Glutamatergic neuron (in vitro differentiated cells): ENCODE measurements at regions not wholly inside any gene's neighbourhood (a gene's known extent, or its start where the extent isn't known, plus 50 kb on each side); places are given as distances from the start of the nearest gene placed in this dataset.

Source experiments
- DNase-seq: peaks from one replicate; pipeline ENCODE4 v3.0.0; 2022
- H3K27ac Mint-ChIP-seq: one replicate; pipeline ENCODE4 v1.8.0; 2020; ENCODE audit warnings: mild to moderate bottlenecking, mixed read lengths, inconsistent platforms; ENCODE audit not compliant: unreplicated experiment
- H3K27me3 Mint-ChIP-seq: one replicate; pipeline ENCODE4 v1.8.0; 2020; ENCODE audit warnings: mild to moderate bottlenecking, moderate library complexity, mixed read lengths, inconsistent platforms; ENCODE audit not compliant: unreplicated experiment
- H3K36me3 Mint-ChIP-seq: one replicate; pipeline ENCODE4 v1.8.0; 2020; ENCODE audit warnings: mild to moderate bottlenecking, mixed read lengths, inconsistent platforms; ENCODE audit not compliant: unreplicated experiment
- H3K4me1 Mint-ChIP-seq: one replicate; pipeline ENCODE4 v1.8.0; 2020; ENCODE audit warnings: mild to moderate bottlenecking, low read depth, mixed read lengths, inconsistent platforms; ENCODE audit not compliant: unreplicated experiment
- H3K4me3 Mint-ChIP-seq: one replicate; pipeline ENCODE4 v1.8.0; 2020; ENCODE audit warnings: mild to moderate bottlenecking, mixed read lengths, inconsistent platforms; ENCODE audit not compliant: unreplicated experiment
- H3K9me3 Mint-ChIP-seq: one replicate; pipeline ENCODE4 v1.8.0; 2020; ENCODE audit warnings: mild to moderate bottlenecking, moderate library complexity, mixed read lengths, inconsistent platforms; ENCODE audit not compliant: unreplicated experiment
- CTCF ChIP-seq: fragments of 200-600 bp; sonication (generic); IDR thresholded peaks from one replicate; pipeline ENCODE4 v1.5.0; 2021; ENCODE audit not compliant: partially characterized antibody, unreplicated experiment

DNA sequence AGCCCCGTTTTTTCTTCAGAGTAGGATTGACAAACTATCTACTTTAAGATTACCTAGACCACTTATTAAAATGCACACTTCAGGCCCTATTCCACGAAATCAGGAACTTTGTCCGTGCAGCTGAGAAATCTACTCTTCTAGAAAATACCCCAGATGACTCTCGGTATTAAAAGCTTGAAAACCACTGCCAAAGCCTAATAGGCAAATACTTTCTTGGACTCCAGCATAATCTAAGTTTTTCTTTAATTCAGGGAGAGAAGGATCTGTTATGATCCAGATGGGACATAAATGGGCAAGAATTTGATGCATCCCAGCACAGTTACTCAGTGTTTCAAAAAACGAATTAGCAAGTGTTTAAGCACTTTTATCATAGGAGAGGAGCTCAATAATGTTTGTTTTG, 94.5 kb downstream of the TMX1 start:
- no peak overlapping the region for H3K4me3 Mint-ChIP-seq
- TF ChIP-seq CTCF: no peak
- H3K27ac Mint-ChIP-seq: no peak overlapping the region
- no peaks in the 10 kb centered on the region for H3K27me3 Mint-ChIP-seq
- DNase-seq: no peak
- H3K4me1 Mint-ChIP-seq: peaks cover 4% of the 10 kb centered on the region
- no peaks in the 10 kb centered on the region for H3K36me3 Mint-ChIP-seq
- H3K9me3 Mint-ChIP-seq: peaks cover 2% of the 10 kb centered on the region

- H3K36me3 Mint-ChIP-seq: no peaks in the 10 kb centered on the region
- no peak overlapping the region for H3K4me3 Mint-ChIP-seq
- DNase-seq: no peak
- TF ChIP-seq CTCF: no peak
- H3K27me3 Mint-ChIP-seq: no peaks in the 10 kb centered on the region
- H3K27ac Mint-ChIP-seq: no peak overlapping the region
- H3K9me3 Mint-ChIP-seq: peaks cover 2% of the 10 kb centered on the region
- H3K4me1 Mint-ChIP-seq: peaks cover 4% of the 10 kb centered on the region
Observed at GRCh38 chr14:51335531-51335930, 95.5 kb downstream of the TMX1 start.

- no peak overlapping the region for H3K4me3 Mint-ChIP-seq
- no peaks in the 10 kb centered on the region for H3K36me3 Mint-ChIP-seq
- peaks cover 4% of the 10 kb centered on the region for H3K4me1 Mint-ChIP-seq
- H3K27ac Mint-ChIP-seq: no peak overlapping the region
- no peak for TF ChIP-seq CTCF
- H3K27me3 Mint-ChIP-seq: no peaks in the 10 kb centered on the region
- H3K9me3 Mint-ChIP-seq: peaks cover 2% of the 10 kb centered on the region
- no peak for DNase-seq
Observed at GRCh38 chr14:51335961-51336723, 96.1 kb downstream of the TMX1 start.

- no peak overlapping the region for H3K27ac Mint-ChIP-seq
- TF ChIP-seq CTCF: no peak
- DNase-seq: no peak
- no peak overlapping the region for H3K4me3 Mint-ChIP-seq
- H3K27me3 Mint-ChIP-seq: no peaks in the 10 kb centered on the region
- H3K36me3 Mint-ChIP-seq: no peaks in the 10 kb centered on the region
- H3K4me1 Mint-ChIP-seq: peaks cover 2% of the 10 kb centered on the region
- H3K9me3 Mint-ChIP-seq: peaks cover 2% of the 10 kb centered on the region
Observed at GRCh38 chr14:51336734-51337133, 96.7 kb downstream of the TMX1 start.

DNA sequence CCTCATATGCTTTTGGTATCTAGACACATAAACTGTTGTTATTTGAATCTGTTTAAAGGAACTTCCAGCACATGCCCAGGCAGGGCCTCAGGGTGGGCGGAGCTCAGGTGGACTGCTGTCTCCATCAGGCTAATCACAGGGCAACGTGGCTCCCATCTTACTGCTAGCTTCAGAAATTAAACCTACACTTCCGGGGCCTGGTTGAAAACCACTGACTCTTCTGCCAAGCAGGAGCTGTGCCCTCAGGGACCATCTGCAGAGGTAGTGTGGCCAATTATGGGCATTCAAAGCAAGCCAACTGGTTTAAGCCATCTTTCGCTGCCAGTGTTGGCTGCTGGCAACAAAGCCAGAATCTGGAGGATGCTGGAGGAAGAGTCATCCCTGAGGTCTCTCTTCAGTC, 97.5 kb downstream of the TMX1 start:
- H3K4me3 Mint-ChIP-seq: no peak overlapping the region
- H3K4me1 Mint-ChIP-seq: no peaks in the 10 kb centered on the region
- H3K27me3 Mint-ChIP-seq: no peaks in the 10 kb centered on the region
- H3K36me3 Mint-ChIP-seq: no peaks in the 10 kb centered on the region
- peaks cover 2% of the 10 kb centered on the region for H3K9me3 Mint-ChIP-seq
- no peak overlapping the region for H3K27ac Mint-ChIP-seq
- no peak for TF ChIP-seq CTCF
- no peak for DNase-seq
